Neural crest cell (in vitro differentiated cells): ENCODE measurements at regions not wholly inside any gene's neighbourhood (a gene's known extent, or its start where the extent isn't known, plus 50 kb on each side); places are given as distances from the start of the nearest gene placed in this dataset.

Experiments
- DNase-seq: peaks from one replicate; pipeline ENCODE4 v3.0.0; 2021; ENCODE audit warnings: low read depth, mixed read lengths, low spot score
- H3K27ac Mint-ChIP-seq: one replicate; pipeline ENCODE4 v1.8.0; 2021; ENCODE audit warnings: mild to moderate bottlenecking, mixed read lengths; ENCODE audit not compliant: unreplicated experiment
- H3K27me3 Mint-ChIP-seq: 2 replicates; pipeline ENCODE4 v1.8.0; 2021; ENCODE audit warnings: low read depth, mild to moderate bottlenecking, mixed read lengths
- H3K36me3 Mint-ChIP-seq: 2 replicates; pipeline ENCODE4 v1.8.0; 2021; ENCODE audit warnings: low read depth, mild to moderate bottlenecking, mixed read lengths
- H3K4me1 Mint-ChIP-seq: 2 replicates; pipeline ENCODE4 v1.8.0; 2021; ENCODE audit warnings: mixed read lengths
- H3K4me3 Mint-ChIP-seq: one replicate; pipeline ENCODE4 v1.8.0; 2021; ENCODE audit warnings: mild to moderate bottlenecking, mixed read lengths
- H3K9me3 Mint-ChIP-seq: 2 replicates; pipeline ENCODE4 v1.8.0; 2021; ENCODE audit warnings: mixed read lengths
- TF ChIP-seq, protein P1 (sequence below): fragments of 200-600 bp; sonication (generic); conservative IDR thresholded peaks from 2 replicates; pipeline ENCODE4 v1.5.0; 2021; ENCODE audit warnings: antibody characterized with exemption, mild to moderate bottlenecking

DNA sequence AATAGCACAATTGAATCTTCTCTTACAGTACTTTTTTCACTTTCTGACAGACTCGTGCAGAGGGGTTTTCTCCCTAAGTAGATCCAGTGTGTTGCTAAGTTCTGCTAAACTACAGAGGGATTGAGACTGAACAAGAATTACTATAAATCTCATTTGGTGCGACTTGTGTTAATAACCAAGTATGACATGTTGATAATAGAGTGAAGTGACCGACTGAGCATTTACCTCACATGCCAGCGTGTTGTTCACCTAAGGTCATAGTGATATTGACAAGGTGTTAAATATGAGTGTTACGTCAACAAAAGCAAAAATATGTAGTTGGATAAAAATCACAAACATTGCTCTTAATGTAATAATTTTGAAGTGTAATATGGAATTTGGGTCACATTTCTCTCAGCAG is 97.8 kb upstream of the PDE3A start:
- Mint-ChIP-seq H3K27me3 (no peaks in the 10 kb centered on the region), H3K4me1 (peaks cover 5% of the 10 kb centered on the region), H3K4me3 (no peak overlapping the region), H3K9me3 (peaks cover 2% of the 10 kb centered on the region), H3K36me3 (no peaks in the 10 kb centered on the region), H3K27ac (no peak overlapping the region)
- TF ChIP-seq, protein P1, sequence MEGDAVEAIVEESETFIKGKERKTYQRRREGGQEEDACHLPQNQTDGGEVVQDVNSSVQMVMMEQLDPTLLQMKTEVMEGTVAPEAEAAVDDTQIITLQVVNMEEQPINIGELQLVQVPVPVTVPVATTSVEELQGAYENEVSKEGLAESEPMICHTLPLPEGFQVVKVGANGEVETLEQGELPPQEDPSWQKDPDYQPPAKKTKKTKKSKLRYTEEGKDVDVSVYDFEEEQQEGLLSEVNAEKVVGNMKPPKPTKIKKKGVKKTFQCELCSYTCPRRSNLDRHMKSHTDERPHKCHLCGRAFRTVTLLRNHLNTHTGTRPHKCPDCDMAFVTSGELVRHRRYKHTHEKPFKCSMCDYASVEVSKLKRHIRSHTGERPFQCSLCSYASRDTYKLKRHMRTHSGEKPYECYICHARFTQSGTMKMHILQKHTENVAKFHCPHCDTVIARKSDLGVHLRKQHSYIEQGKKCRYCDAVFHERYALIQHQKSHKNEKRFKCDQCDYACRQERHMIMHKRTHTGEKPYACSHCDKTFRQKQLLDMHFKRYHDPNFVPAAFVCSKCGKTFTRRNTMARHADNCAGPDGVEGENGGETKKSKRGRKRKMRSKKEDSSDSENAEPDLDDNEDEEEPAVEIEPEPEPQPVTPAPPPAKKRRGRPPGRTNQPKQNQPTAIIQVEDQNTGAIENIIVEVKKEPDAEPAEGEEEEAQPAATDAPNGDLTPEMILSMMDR = no peak
- no peak for DNase-seq

DNA sequence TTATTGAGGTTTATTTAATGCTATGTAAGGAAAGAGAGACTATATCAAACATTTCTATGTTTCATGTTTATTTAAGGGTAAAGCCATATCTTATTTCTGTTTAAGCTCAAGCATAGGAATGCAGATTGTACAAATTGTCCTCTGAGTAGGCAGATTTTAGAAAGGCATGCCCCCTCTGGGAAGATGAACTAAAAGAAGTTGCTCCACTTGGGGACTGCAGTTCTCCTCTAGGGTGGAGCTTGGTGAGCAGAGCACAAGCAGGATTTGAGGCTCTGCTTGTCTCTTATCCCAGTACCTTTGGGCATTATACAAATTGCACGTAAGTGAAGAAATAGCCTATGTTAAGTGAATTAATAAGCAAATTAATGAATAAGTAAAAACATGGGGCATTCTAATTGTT is 96.2 kb upstream of the PDE3A start:
- H3K27ac Mint-ChIP-seq = no peak overlapping the region
- H3K36me3 Mint-ChIP-seq = no peaks in the 10 kb centered on the region
- TF ChIP-seq, protein P1 = no peak
- DNase-seq = no peak
- H3K4me1 Mint-ChIP-seq = peaks cover 5% of the 10 kb centered on the region
- no peak overlapping the region for H3K4me3 Mint-ChIP-seq
- peaks cover 2% of the 10 kb centered on the region for H3K9me3 Mint-ChIP-seq
- H3K27me3 Mint-ChIP-seq = no peaks in the 10 kb centered on the region

DNA sequence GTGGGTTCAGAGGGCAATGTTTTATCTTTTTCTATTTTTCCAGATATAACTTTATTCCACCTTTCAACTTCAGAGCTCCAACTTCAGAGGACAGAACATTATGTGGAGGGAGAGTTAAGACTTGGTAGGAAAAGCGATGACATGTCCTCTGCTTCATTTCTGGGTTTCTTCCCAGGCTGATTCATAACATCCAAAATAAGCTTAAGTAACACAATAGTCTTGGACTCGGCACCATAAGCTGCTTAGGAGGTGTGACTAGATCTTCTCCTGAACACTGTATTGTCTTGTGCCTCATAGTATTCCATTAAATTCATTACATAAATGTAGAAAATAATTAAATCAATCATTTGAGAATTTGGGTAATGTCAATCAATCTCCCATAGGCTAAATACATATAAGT is 95.5 kb upstream of the PDE3A start:
- H3K36me3 Mint-ChIP-seq = no peaks in the 10 kb centered on the region
- H3K4me1 Mint-ChIP-seq = peaks cover 5% of the 10 kb centered on the region
- no peak overlapping the region for H3K27ac Mint-ChIP-seq
- DNase-seq = no peak
- no peaks in the 10 kb centered on the region for H3K27me3 Mint-ChIP-seq
- peaks cover 2% of the 10 kb centered on the region for H3K9me3 Mint-ChIP-seq
- no peak overlapping the region for H3K4me3 Mint-ChIP-seq
- TF ChIP-seq, protein P1 = no peak

DNA sequence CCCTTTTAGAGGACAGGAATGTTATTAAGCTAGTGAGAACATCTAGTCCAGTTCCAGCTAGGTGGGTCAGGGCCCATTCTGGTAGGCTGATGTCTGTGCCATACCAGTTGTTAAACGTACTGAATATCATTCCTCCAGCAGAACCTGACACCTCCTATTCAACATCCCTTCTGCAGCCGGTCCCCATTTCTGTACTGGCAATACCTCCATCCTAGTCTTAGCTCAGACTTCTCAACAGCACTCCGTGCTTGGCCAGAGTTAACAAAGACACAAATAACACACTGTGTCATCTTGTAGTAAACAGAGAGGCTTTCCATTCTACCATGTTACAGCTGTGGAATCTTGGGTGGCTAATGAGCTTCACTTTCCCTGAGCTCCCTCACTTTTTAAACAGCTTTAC is 94.3 kb upstream of the PDE3A start:
- peaks cover 5% of the 10 kb centered on the region for H3K4me1 Mint-ChIP-seq
- H3K4me3 Mint-ChIP-seq = no peak overlapping the region
- TF ChIP-seq, protein P1 = no peak

DNA sequence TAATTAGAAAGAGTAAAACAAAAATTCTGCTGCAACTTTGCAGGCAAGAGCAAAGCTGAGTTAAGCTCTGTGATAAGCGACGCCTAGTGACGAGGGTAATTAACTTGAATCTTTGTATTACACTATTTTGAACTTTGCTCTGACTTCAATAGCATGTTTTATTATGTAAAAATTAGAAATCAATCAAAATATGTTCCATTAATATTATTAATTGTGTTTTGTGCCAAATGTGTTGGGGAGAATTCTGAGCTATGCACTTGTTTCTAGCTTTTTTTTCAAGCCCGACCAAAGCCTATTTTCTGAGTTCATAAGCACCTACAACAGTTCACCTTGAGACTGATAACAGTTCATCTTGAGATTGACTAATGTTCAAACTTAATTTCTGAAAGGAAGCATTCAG is 90.1 kb upstream of the PDE3A start:
- no peak for DNase-seq
- no peaks in the 10 kb centered on the region for H3K27me3 Mint-ChIP-seq
- no peaks in the 10 kb centered on the region for H3K36me3 Mint-ChIP-seq
- no peaks in the 10 kb centered on the region for H3K4me1 Mint-ChIP-seq
- H3K9me3 Mint-ChIP-seq = no peaks in the 10 kb centered on the region
- H3K4me3 Mint-ChIP-seq = no peak overlapping the region
- TF ChIP-seq, protein P1 = no peak
- H3K27ac Mint-ChIP-seq = no peak overlapping the region

More for the DNA sequence above, 94.3 kb upstream of the PDE3A start:
- H3K27ac Mint-ChIP-seq = no peak overlapping the region
- no peaks in the 10 kb centered on the region for H3K36me3 Mint-ChIP-seq
- no peaks in the 10 kb centered on the region for H3K27me3 Mint-ChIP-seq
- H3K9me3 Mint-ChIP-seq = no peaks in the 10 kb centered on the region
- no peak for DNase-seq

DNA sequence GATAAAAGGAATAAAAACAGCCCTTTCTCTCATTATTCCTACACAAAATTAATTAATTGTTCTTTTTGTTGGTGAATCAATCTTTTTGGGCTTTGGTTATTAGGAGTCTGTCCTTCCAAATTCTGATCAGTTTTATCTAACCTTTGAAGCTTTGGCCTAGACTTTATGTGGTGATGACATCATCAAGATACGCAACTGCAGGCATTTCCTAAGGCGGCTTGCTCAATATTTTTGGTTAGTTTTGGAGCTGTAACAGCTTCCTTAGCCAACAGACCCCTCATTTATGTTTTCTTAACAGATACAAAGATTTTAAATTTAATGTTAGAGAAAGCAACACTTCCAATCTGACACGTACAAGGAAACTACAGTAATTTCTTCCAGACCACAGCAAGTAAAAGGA is 87.8 kb upstream of the PDE3A start:
- Mint-ChIP-seq H3K9me3 (no peaks in the 10 kb centered on the region), H3K4me3 (no peak overlapping the region), H3K27ac (no peak overlapping the region), H3K4me1 (no peaks in the 10 kb centered on the region), H3K27me3 (no peaks in the 10 kb centered on the region), H3K36me3 (no peaks in the 10 kb centered on the region)
- DNase-seq = no peak
- TF ChIP-seq, protein P1 = no peak
